HG02678 (cell line): ENCODE measurements at regions not wholly inside any gene's neighbourhood (a gene's known extent, or its start where the extent isn't known, plus 50 kb on each side); places are given as distances from the start of the nearest gene placed in this dataset.

ENCODE experiments used
- ATAC-seq: cut with Tn5 transposase; IDR thresholded peaks from one replicate; pipeline ENCODE4 v1.9.1; 2021; ENCODE audit warnings: mild to moderate bottlenecking, moderate library complexity; ENCODE audit not compliant: unreplicated experiment

DNA sequence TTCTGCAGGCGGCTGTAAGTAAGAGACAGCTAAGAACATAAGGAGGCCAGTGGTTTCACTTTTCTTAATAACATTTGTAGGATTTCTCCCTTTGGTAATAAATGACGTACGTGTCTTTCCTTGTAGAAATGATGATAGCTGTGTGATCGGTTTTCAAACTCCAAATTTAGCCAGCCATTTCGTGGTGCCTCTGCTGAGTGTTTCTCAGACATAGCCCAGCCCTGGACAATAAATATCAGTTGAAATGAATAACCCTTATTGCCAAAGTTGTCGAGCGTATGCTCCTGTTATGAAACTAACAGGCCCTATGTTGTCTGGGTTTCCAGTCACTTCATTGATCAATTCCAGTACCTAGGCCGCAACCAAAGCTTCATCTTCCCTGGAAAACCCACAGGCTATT, 75.0 kb upstream of the MSX2 start:
- no peak for ATAC-seq

- no peak for ATAC-seq
Observed at GRCh38 chr5:174654442-174654841, 69.9 kb upstream of the MSX2 start.

- no peak for ATAC-seq
Observed at GRCh38 chr5:174655351-174655750, 69.0 kb upstream of the MSX2 start.

GRCh38 chr5:174664180-174664850, 60.1 kb upstream of the MSX2 start:
- ATAC-seq = no peak

DNA sequence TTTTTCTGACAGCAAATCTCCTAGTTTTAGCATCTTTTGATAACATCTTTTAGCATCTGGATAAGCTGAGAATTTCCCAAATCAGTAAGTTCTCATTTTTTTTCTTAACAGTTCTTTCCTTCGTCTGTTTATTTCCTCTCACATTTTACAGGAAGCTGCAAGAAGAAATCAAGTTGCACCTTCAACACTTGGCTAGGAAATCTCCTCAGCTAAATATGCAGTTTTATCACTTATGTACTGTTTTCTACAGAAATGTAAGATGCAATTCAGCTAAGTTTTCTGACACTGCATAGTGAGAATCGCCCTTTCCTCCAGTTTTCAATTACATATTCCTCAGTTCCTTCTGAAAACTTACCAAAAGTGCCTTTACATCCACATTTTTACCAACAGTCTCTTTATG, 59.0 kb upstream of the MSX2 start:
- ATAC-seq = no peak

GRCh38 chr5:174667526-174667925, 56.9 kb upstream of the MSX2 start:
- no peak for ATAC-seq

DNA sequence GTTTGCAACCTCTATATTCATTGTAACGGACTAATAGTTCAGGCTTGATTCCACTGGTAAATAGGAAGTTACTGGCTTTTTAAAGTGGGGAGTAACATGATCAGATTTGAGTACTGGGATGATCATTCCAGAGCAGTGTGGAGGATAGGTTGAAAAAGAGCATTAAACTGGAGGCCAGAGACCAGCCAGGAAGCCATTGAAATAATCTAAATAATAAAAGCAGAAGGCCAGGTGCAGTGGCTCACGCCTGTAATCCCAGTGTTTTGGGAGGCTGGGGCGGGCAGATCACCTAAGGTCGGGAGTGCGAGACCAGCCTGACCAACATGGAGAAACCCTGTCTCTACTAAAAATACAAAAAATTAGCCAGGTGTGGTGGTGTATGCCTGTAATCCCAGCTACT, 56.0 kb upstream of the MSX2 start:
- no peak for ATAC-seq
